ENCODE measurements at regions not wholly inside any gene's neighbourhood (a gene's known extent, or its start where the extent isn't known, plus 50 kb on each side); places are given as distances from the start of the nearest gene placed in this dataset.
A peak's percentile ranks its signal among the peaks of the same experiment; 100 is the strongest.

- no peaks in the 10 kb centered on the region for H3K36me3 ChIP-seq (ENCODE audit: control insufficient read depth in 2 of 4, insufficient read depth in 4 of 4, low read length in 3 of 4)
- peak overlapping the region; percentile 77; the same call in 1 of the 2 replicates for H2AFZ ChIP-seq (ENCODE audit: low read length)
- no peak overlapping the region for H2BK5ac ChIP-seq (ENCODE audit: low read depth, low read length)
- H4K91ac ChIP-seq (replicated peaks; ENCODE audit: insufficient read length, low read length): no peak overlapping the region
- peaks cover 0 to 10% (median 2%) of the 10 kb centered on the region in 4 experiments; a peak in 5 of 7 replicates for H3K4me1 ChIP-seq (replicated peaks in 1 of 4; ENCODE audit: control insufficient read depth in 3 of 4, insufficient read depth in 4 of 4, low read length in 3 of 4)
- peak overlapping the region; percentile 44 to 69 (median 57) for H3K4me3 ChIP-seq (ENCODE audit: extremely low read depth in 1 of 4, insufficient read depth in 2 of 4, low read depth in 3 of 4, low read length in 4 of 4)
- no peaks in the 10 kb centered on the region for H3K79me2 ChIP-seq (ENCODE audit: control insufficient read depth in 1 of 2, insufficient read depth in 2 of 2, low read length in 2 of 2)
- H3K9ac ChIP-seq (replicated peaks in 1 of 4; ENCODE audit: extremely low read depth in 1 of 4, low read depth in 3 of 4, low read length in 3 of 4): no peak overlapping the region
- no peak overlapping the region for H2BK15ac ChIP-seq (ENCODE audit: low read length)
- H3K4me2 ChIP-seq (ENCODE audit: insufficient read depth in 1 of 2, low read depth in 2 of 2, low read length in 2 of 2): peak overlapping the region; percentile 89 to 98
- no peak overlapping the region for H3K4ac ChIP-seq (replicated peaks; ENCODE audit: insufficient read length, low read depth, low read length)
- no peak overlapping the region for H2BK120ac ChIP-seq (replicated peaks; ENCODE audit: low read depth, low read length)
- no peak overlapping the region for H3K23ac ChIP-seq (ENCODE audit: insufficient read length)
- peak overlapping the region; percentile 27; the same call in 1 of the 2 replicates for H3K18ac ChIP-seq (ENCODE audit: extremely low read depth, low read length)
- peaks cover 2 to 4% of the 10 kb centered on the region in 2 experiments for H4K20me1 ChIP-seq (replicated peaks in 1 of 2; ENCODE audit: control insufficient read depth in 1 of 2, insufficient read depth in 2 of 2, low read length in 2 of 2)
- H3K27me3 ChIP-seq (replicated peaks in 1 of 4; ENCODE audit: control insufficient read depth in 3 of 4, extremely low read depth in 1 of 4, insufficient read depth in 3 of 4, low read length in 3 of 4): peaks cover 38 to 77% (median 64%) of the 10 kb centered on the region in 4 experiments
- H2AK5ac ChIP-seq (ENCODE audit: low read depth, low read length): no peak overlapping the region
- H4K5ac ChIP-seq (ENCODE audit: insufficient read length, low read depth, low read length): no peak overlapping the region
- POLR2A ChIA-PET (ENCODE audit: partially characterized antibody): interaction anchor here (1.2 kb wide), 1 partner anchor 751 kb away, joined by 3 read pairs; no protein-coding TSS in a partner anchor
- CTCF ChIA-PET (ENCODE audit: partially characterized antibody): interaction anchor here (0.6 to 1.5 kb wide), 7 partner anchors 15 to 1739 kb away, joined by 3 to 4 read pairs (median 3); no protein-coding TSS in a partner anchor
- no peaks in the 10 kb centered on the region for H3K79me1 ChIP-seq (ENCODE audit: low read depth, low read length)
- no peaks in the 10 kb centered on the region for H3K9me3 ChIP-seq (ENCODE audit: insufficient read depth in 2 of 2, low read depth in 1 of 2, low read length in 1 of 2)
- H3K56ac ChIP-seq (replicated peaks; ENCODE audit: insufficient read length, low read depth, low read length): no peak overlapping the region
- peaks cover 17% of the 10 kb centered on the region; the same call in 1 of the 2 replicates for H3K23me2 ChIP-seq (ENCODE audit: low read depth, low read length)
- H4K8ac ChIP-seq (ENCODE audit: extremely low read depth, insufficient read depth, low read length): peak overlapping the region; percentile 86
- no peak overlapping the region for H2BK20ac ChIP-seq (ENCODE audit: low read length)
- WGBS, 2 experiments (ENCODE audit: extremely low coverage in 1 of 2, insufficient coverage in 1 of 2, insufficient read length in 1 of 2, insufficient replicate concordance in 2 of 2, low coverage in 1 of 2, low lambda C conversion rate in 2 of 2, missing lambda C conversion rate in 1 of 2): 1% methylated on average over 18 of the region's 83 CpGs; no CpG with 5 or more reads in 1 of the 2 experiments
- H3K14ac ChIP-seq (ENCODE audit: insufficient read length): no peak overlapping the region
- FAIRE-seq (no peak), DNase-seq (ENCODE audit: low read depth in 1 of 2, low spot score in 2 of 2) (no peak)
- H3K27ac ChIP-seq (ENCODE audit: low read depth, low read length): no peak overlapping the region
- H2BK12ac ChIP-seq (ENCODE audit: low read depth, low read length): no peak overlapping the region
- TF ChIP-seq SP4 (IDR thresholded peaks at IDR 0.05; ENCODE audit: low read length) (no peak), YY1 (IDR thresholded peaks at IDR 0.05; ENCODE audit: low read depth, low read length) (peak; percentile 17; the same call in 1 of the 2 replicates), RAD21 (IDR thresholded peaks at IDR 0.05 in 1 of 2, conservative IDR thresholded peaks at IDR 0.05 in 1 of 2; ENCODE audit: low read depth in 2 of 2, low read length in 2 of 2) (peak; percentile 20 to 33; a peak in 3 of 4 replicates), RNF2 (IDR thresholded peaks at IDR 0.05; ENCODE audit: borderline replicate concordance, low read depth, low read length, missing control alignments, poor library complexity, severe bottlenecking) (peak; percentile 77), CTCF (IDR thresholded peaks at IDR 0.05; ENCODE audit: control extremely low read depth in 1 of 3, insufficient read depth in 1 of 3, low read depth in 1 of 3, low read length in 3 of 3) (peak in 2 of 3 experiments; percentile 15 to 17; a peak in 2 of 4 replicates), FOSL1 (IDR thresholded peaks at IDR 0.05; ENCODE audit: insufficient read depth, low read depth, low read length) (no peak), ASH2L (IDR thresholded peaks at IDR 0.05; ENCODE audit: low read length) (peak; percentile 75), KDM1A (IDR thresholded peaks at IDR 0.05; ENCODE audit: borderline replicate concordance, low read length) (no peak)
These were observed 598.7 kb upstream of the SGCD start for GRCh38 chr5:155728146-155728856.

Measured in H1 (cell line).